ENCODE measurements at regions not wholly inside any gene's neighbourhood (a gene's known extent, or its start where the extent isn't known, plus 50 kb on each side); places are given as distances from the start of the nearest gene placed in this dataset.

GRCh38 chr10:33109788-33110469 is 151.9 kb upstream of the ITGB1 start:
- no peak for TF ChIP-seq CTCF (IDR thresholded peaks at IDR 0.05; ENCODE audit: insufficient read depth, low read length, poor library complexity, severe bottlenecking)
- no peak for TF ChIP-seq EZH2phosphoT487 (conservative IDR thresholded peaks at IDR 0.05; ENCODE audit: low read length)

Data from SU-DHL-6 (cell line).